Subcutaneous abdominal adipose tissue (tissue), 5 donors: ENCODE measurements at regions not wholly inside any gene's neighbourhood (a gene's known extent, or its start where the extent isn't known, plus 50 kb on each side); places are given as distances from the start of the nearest gene placed in this dataset.

ENCODE experiments used
- H3K27ac ChIP-seq: one replicate; pipeline ENCODE4 v1.7.0; 2013; ENCODE audit warnings: low read depth, mild to moderate bottlenecking, inconsistent platforms, low read length, moderate library complexity
- H3K27me3 ChIP-seq, 5 donors: one replicate each; pipeline ENCODE4 v1.7.0; 2013; ENCODE audit warnings: low read length in 5 of 5, inconsistent platforms in 1 of 5; ENCODE audit not compliant: control insufficient read depth in 5 of 5, insufficient read depth in 4 of 5
- H3K36me3 ChIP-seq, 5 donors: one replicate each; pipeline ENCODE4 v1.7.0; 2013; ENCODE audit warnings: low read length in 5 of 5; ENCODE audit not compliant: control insufficient read depth in 5 of 5, insufficient read depth in 5 of 5
- H3K4me1 ChIP-seq, 5 donors: one replicate each; pipeline ENCODE4 v1.7.0; 2013; ENCODE audit warnings: low read length in 5 of 5, mild to moderate bottlenecking in 3 of 5, moderate library complexity in 1 of 5; ENCODE audit not compliant: control insufficient read depth in 5 of 5, insufficient read depth in 5 of 5
- H3K4me3 ChIP-seq, 5 donors: one replicate each; pipeline ENCODE4 v1.7.0; 2013; ENCODE audit warnings: low read length in 5 of 5, low read depth in 1 of 5
- H3K9ac ChIP-seq, 5 donors: one replicate each; pipeline ENCODE4 v1.7.0; 2013; ENCODE audit warnings: low read length in 5 of 5, mild to moderate bottlenecking in 4 of 5, moderate library complexity in 3 of 5
- H3K9me3 ChIP-seq, 5 donors: one replicate each; pipeline ENCODE4 v1.7.0; 2013; ENCODE audit warnings: low read length in 5 of 5; ENCODE audit not compliant: control insufficient read depth in 5 of 5
- donor health status: healthy.
- donor health status: healthy.
- donor health status: healthy.
- donor health status: healthy.
- donor health status: healthy.

DNA sequence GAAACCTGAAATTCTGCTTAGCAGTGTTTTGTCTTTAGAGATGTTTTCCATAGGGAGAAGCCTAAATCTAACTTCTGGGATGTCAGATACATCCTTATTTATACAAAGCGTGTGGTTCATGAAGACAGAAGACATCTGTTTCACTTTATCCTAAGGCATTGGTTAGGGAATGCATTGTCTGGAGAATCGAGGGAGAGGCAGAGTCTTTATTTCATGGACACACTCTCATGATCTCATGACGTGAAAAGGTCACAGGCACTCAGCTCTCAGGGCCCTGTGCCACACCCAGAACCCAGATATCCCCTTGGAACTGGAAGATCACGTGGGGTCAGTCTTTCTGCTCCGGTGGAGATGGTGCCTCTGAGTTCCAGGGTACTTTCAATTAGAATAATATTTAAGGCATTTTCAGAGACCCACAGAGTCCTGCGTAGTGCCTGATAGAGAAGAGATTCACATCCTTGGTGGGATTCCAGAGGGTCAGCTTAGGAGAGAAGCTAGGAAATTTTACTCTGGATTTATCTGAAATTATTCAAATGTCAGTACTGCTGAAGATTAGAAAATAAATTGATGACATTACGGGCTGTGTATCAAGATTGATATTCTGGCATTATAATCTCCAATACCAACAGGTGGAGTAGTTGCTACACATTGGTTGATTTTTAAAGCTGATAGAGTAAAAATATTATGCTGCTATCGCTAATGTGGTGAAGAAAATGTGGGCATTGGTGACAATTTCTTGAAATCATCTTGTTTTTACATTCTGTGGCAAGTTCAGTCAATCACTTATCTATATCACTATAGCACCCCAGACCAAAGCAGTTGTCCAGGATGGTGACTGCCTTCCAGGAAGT, 378.3 kb downstream of the MTRR start:
- Histone ChIP-seq H3K27me3 (no peaks in the 10 kb centered on the region), H3K27ac (no peak overlapping the region), H3K9ac (no peak overlapping the region), H3K9me3 (peaks cover 0 to 3% (median 0%) of the 10 kb centered on the region in 5 donors), H3K4me1 (no peaks in the 10 kb centered on the region), H3K4me3 (no peak overlapping the region), H3K36me3 (no peaks in the 10 kb centered on the region)

DNA sequence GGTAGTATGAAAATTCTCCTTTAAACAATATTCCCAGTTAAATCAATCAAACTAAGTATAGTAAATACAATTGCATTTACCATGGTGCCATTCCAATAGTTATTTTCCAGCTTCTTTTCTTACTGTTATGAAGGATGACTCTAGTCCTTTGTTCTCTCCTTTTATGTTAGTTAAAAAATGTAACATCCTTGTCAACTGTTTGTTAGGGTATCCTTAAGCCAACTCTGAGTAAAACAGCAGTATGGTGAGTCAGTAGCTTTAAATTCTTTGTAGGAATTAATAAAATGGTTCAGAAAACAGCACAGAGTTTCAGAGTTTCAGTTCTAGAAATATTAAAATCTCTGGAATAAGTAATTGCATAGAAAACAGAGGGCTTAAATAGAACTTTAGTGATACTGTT, 384.4 kb downstream of the MTRR start:
- Histone ChIP-seq H3K9ac (no peak overlapping the region), H3K27ac (no peak overlapping the region), H3K9me3 (no peaks in the 10 kb centered on the region), H3K4me1 (no peaks in the 10 kb centered on the region), H3K4me3 (no peak overlapping the region), H3K36me3 (no peaks in the 10 kb centered on the region), H3K27me3 (no peaks in the 10 kb centered on the region)

GRCh38 chr5:8254674-8255073, 385.7 kb downstream of the MTRR start:
- no peak overlapping the region for H3K4me3 ChIP-seq
- no peaks in the 10 kb centered on the region for H3K9me3 ChIP-seq
- no peak overlapping the region for H3K9ac ChIP-seq
- no peaks in the 10 kb centered on the region for H3K4me1 ChIP-seq
- no peaks in the 10 kb centered on the region for H3K36me3 ChIP-seq
- H3K27ac ChIP-seq, result no peak overlapping the region
- H3K27me3 ChIP-seq, result no peaks in the 10 kb centered on the region

DNA sequence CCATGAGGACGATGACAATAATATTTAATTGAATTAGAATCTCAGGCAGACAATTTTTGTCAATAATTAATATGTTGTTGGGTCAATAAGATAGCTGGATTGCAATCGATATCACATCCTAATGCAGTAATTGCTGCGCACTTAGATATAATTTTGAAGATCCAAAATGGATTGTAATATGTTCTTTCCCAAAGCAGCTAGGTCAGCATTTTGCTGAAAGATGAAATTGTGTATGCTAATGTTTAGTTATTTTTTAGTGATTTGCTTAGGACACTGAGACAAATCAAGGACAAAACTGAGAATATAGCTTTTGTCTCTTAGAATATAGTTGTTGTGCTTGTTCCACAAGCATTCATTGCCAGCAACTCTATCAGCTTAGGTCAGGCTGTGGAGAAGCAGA, 389.9 kb downstream of the MTRR start:
- Histone ChIP-seq H3K27me3 (no peaks in the 10 kb centered on the region), H3K4me3 (no peak overlapping the region), H3K36me3 (no peaks in the 10 kb centered on the region), H3K9me3 (no peaks in the 10 kb centered on the region), H3K27ac (no peak overlapping the region), H3K9ac (no peak overlapping the region), H3K4me1 (no peaks in the 10 kb centered on the region)

- Histone ChIP-seq H3K4me3 (no peak overlapping the region), H3K27ac (no peak overlapping the region), H3K9ac (no peak overlapping the region), H3K27me3 (no peaks in the 10 kb centered on the region), H3K36me3 (no peaks in the 10 kb centered on the region), H3K4me1 (no peaks in the 10 kb centered on the region), H3K9me3 (peaks cover 0 to 8% (median 2%) of the 10 kb centered on the region in 5 donors)
Measured at GRCh38 chr5:8270246-8270645, 401.3 kb downstream of the MTRR start.

- Histone ChIP-seq H3K4me1 (no peaks in the 10 kb centered on the region), H3K9ac (no peak overlapping the region), H3K27ac (no peak overlapping the region), H3K36me3 (no peaks in the 10 kb centered on the region), H3K4me3 (no peak overlapping the region), H3K9me3 (peaks cover 0 to 2% (median 0%) of the 10 kb centered on the region in 5 donors), H3K27me3 (no peaks in the 10 kb centered on the region)
Measured at GRCh38 chr5:8280711-8281363, 411.9 kb downstream of the MTRR start.

DNA sequence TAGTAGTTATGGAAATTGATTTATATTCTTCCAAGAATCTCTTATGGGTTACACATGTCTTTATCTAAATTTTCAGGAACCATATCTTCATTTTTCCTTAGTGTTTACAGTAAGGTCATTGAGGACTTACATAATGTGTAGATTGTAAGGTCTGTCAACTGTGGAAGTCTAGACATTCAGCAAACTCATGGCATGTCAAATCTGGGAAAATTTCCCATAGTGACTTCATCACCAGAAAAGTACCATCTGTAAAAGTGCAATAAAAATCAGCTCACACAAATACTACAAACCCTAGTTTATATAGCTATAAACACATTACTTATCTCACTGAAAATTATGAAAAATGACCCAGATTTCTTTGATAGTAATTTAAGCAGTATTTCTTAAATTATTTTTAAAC, 419.4 kb downstream of the MTRR start:
- Histone ChIP-seq H3K36me3 (no peaks in the 10 kb centered on the region), H3K27me3 (no peaks in the 10 kb centered on the region), H3K4me1 (no peaks in the 10 kb centered on the region), H3K9me3 (peaks cover 0 to 2% (median 0%) of the 10 kb centered on the region in 5 donors), H3K9ac (no peak overlapping the region), H3K27ac (no peak overlapping the region), H3K4me3 (no peak overlapping the region)

GRCh38 chr5:8288897-8289516, 420.1 kb downstream of the MTRR start:
- no peaks in the 10 kb centered on the region for H3K27me3 ChIP-seq
- H3K27ac ChIP-seq, result no peak overlapping the region
- H3K4me1 ChIP-seq, result no peaks in the 10 kb centered on the region

DNA sequence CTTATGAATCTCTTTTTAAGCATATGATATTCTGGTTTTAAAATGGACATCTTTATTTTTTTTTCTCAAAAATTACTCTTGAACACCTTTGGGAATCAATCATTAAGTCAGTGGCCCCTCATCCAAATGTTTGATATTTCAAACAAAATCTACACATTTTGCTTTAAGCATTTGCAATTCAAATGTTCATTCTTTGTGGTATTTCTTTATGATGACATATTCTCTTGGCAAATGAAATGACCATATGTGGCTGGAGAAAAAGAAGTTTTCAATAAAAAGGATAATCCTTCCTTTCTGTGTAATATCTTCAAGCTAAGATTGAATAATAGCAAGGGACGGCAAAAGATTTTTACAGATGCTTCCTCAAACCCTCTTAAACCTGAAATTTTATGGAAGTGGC, 420.8 kb downstream of the MTRR start:
- no peaks in the 10 kb centered on the region for H3K27me3 ChIP-seq
- H3K27ac ChIP-seq, result no peak overlapping the region
- H3K36me3 ChIP-seq, result no peaks in the 10 kb centered on the region
- no peak overlapping the region for H3K4me3 ChIP-seq
- H3K9me3 ChIP-seq, result peaks cover 0 to 3% (median 0%) of the 10 kb centered on the region in 5 donors
- no peak overlapping the region for H3K9ac ChIP-seq
- H3K4me1 ChIP-seq, result no peaks in the 10 kb centered on the region

More at GRCh38 chr5:8288897-8289516, 420.1 kb downstream of the MTRR start:
- H3K9ac ChIP-seq, result no peak overlapping the region
- no peaks in the 10 kb centered on the region for H3K36me3 ChIP-seq
- peaks cover 0 to 3% (median 0%) of the 10 kb centered on the region in 5 donors for H3K9me3 ChIP-seq
- no peak overlapping the region for H3K4me3 ChIP-seq

GRCh38 chr5:8290721-8291120, 421.8 kb downstream of the MTRR start:
- H3K36me3 ChIP-seq, result no peaks in the 10 kb centered on the region
- no peak overlapping the region for H3K4me3 ChIP-seq

More at GRCh38 chr5:8290721-8291120, 421.8 kb downstream of the MTRR start:
- Histone ChIP-seq H3K27me3 (no peaks in the 10 kb centered on the region), H3K9ac (no peak overlapping the region), H3K27ac (no peak overlapping the region), H3K9me3 (peaks cover 0 to 3% (median 0%) of the 10 kb centered on the region in 5 donors), H3K4me1 (no peaks in the 10 kb centered on the region)
